SK-MEL-5 (cell line): ENCODE measurements at regions not wholly inside any gene's neighbourhood (a gene's known extent, or its start where the extent isn't known, plus 50 kb on each side); places are given as distances from the start of the nearest gene placed in this dataset.
"Not testable (repeated sequence)": the region's sequence is repeated elsewhere in the genome, so short reads cannot be mapped to it uniquely, and the experiment has no call there.

Source experiments
- DNase-seq: peaks from one replicate; pipeline ENCODE4 v3.0.0-alpha.2; 2016; ENCODE audit warnings: low read depth, low spot score
- in situ Hi-C: cut with HindIII; loops from 2 replicates; pipeline ENCODE4 v1.10.0; 2016; ENCODE audit warnings: low sequenced_read_pairs, high pct_unique_total_duplicates, low pct_unique_long_range_greater_than_20kb

GRCh38 chr4:38461342-38461741, 202.7 kb upstream of the KLF3 start:
- in situ Hi-C loops, result no loop called here
- peak; percentile 14 for DNase-seq

GRCh38 chr4:38462367-38463055, 201.5 kb upstream of the KLF3 start:
- in situ Hi-C loops, result no loop called here
- no peak for DNase-seq

- DNase-seq, result no peak
- in situ Hi-C loops, result no loop called here
These were observed 200.6 kb upstream of the KLF3 start for GRCh38 chr4:38463268-38463958.

DNA sequence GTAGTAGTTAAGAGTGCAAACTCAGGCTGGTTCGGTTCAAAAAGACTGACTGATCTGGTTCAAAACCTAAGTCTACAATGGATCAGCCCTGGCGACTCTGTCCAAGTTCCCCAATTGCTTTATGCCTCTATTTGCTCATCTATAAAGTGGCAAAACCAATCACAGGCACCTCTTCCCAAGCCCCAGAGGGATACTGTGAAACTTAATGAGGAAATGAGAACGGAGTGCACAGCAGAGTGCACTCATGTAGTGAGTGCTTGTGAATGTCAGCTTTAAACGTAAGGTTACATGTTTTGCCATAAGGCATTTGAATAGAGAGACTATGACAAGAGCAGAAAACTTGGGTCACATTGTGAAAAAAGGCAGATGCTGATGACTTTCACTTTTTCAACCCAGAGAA, 199.7 kb upstream of the KLF3 start:
- in situ Hi-C loops, result no loop called here

GRCh38 chr4:38466401-38466800, 197.6 kb upstream of the KLF3 start:
- no peak for DNase-seq
- in situ Hi-C loops, result no loop called here

More for the DNA sequence above, 199.7 kb upstream of the KLF3 start:
- DNase-seq, result no peak

GRCh38 chr4:38467296-38467695, 196.7 kb upstream of the KLF3 start:
- DNase-seq, result no peak
- in situ Hi-C loops, result no loop called here

DNA sequence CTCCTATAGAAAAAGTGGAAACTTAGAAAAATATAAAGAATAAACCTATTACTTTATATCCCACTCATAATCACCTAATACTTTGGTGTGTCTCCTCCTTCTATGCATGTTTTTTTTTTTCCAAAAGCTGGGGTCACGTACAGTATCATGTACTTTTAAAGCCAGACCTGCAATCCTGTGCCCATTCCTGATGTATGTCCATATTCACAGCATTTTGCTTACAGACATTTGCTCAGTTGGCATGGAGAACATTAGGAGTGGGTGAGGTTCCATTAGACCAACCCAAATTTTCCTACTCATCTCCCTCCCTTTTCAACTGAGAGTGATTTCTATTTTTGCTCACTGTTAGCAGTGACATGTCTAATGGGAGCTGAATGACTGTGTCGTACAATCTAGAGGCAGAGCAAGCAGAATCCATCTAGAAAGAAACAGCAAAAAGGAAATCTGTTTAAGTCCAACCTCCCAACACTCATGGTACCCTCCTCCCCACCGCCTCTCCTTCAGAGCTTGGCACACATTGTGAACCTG, 195.6 kb upstream of the KLF3 start:
- in situ Hi-C loops, result no loop called here

GRCh38 chr4:38469410-38469809, 194.6 kb upstream of the KLF3 start:
- DNase-seq, result no peak
- in situ Hi-C loops, result no loop called here

More for the DNA sequence above, 195.6 kb upstream of the KLF3 start:
- DNase-seq, result no peak

DNA sequence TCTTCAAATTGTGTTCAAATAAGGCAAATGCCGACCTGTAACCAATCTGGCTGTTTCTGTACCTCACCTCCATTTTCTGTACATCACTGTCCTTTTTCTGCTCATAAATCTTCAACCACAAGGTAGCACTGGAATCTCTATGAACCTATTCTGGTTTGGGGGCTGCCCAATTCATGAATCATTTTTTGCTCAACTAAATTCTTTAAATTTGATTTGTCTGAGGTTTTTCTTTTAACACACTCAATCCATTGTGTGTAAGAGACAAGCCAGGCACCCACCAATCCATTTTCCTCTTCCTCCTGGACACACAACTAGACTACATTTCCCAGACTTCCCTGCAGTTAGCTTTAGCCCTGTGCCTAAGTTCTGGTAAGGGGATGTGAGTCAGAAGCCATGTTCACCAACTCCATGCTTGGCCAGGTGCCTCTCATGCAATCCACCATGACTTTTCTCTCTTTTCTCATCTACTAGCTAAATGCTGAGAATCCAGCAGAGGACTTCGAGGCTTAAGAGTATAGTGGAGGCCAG, 193.2 kb upstream of the KLF3 start:
- no peak for DNase-seq
- in situ Hi-C loops, result no loop called here

DNA sequence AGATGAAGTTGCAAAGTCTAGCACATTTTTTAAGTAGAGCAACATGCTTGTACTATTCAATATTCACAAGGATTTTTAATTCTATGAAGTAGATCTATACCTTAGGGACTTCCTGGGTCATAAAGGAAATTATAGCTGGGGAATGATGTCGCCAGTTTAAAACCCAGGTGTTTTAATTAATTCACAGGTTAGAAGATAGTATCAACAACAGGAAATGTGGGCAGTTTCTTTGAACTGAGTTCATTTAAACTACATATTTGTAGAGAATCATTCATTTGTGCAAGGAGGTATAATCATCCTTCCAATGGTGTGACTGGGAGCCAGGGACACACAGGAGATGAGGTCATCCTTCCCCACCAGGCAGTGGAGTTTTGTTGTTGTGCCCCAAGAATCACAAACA, 181.3 kb upstream of the KLF3 start:
- in situ Hi-C loops, result no loop called here

GRCh38 chr4:38483628-38484027, 180.4 kb upstream of the KLF3 start:
- in situ Hi-C loops, DNase-seq: not testable (repeated sequence)

More for the DNA sequence above, 181.3 kb upstream of the KLF3 start:
- DNase-seq, result no peak

- DNase-seq, result peak; percentile 18
- in situ Hi-C loops, result no loop called here
These were observed 174.8 kb upstream of the KLF3 start for GRCh38 chr4:38489011-38489861.

DNA sequence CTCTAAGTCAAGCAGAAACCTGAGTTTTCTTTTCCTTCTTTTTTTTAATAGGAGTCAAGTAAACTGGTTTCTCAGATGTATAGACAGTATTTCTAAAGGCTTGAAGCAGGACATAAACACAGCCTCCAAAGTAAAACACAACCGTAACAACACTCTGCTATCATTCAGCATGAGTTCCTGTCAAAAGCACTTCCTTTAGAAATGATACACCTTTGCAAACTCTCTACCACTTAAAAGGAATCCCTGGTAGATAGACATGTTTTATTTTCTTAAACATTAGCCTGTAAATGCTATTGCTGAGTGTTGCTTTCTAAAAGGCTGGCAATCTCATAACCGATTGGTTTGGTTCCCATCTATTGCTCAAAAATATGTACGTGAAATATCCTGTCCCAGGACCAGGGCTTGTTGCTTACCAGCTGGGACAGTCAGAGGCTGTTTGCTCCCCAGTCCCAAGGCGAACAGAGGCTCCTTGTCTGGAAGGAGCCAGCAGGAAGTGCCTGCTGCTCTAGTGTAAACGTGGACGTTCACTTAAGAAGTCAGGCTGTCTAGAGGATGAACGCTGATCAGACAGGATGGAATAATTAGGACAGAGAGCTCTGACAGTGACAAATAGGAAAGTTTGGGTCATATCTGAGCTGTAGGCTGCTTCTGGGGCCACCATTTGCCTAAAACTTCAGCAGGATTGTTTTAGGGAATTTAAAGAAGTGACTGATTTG, 173.9 kb upstream of the KLF3 start:
- DNase-seq, result peak; percentile 94
- in situ Hi-C loops, result no loop called here

- DNase-seq, result peak; percentile 2
- in situ Hi-C loops, result no loop called here
These were observed 173.1 kb upstream of the KLF3 start for GRCh38 chr4:38490753-38491446.

DNA sequence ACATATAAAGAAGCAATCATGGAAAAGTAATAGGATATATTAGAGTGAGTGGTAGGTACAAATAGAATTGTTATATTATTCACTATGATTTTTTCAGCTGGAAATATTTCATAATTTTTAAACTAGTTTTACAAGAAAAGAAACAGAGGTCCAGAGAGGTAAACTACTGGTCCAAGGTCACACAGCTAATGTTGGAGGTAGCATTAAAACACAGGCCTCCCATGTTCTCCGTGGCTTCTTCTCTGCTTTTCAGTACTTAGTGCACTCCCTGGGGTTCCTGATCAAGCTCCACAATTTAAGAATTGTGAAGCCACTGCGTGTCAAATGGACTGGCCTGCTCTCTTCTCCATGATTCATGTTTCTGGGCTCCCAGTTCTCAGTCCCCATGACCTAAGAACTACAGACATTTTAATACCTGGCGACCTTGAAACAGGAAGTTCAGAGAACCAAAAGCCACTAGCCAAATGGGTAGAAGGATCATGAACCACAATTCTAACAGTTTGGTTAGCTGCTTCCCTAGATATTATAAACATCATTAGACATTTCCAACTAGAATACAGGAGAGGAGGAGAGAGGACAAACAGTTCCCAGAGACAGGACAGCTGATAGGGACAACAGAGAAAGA, 172.0 kb upstream of the KLF3 start:
- no peak for DNase-seq
- in situ Hi-C loops, result no loop called here

DNA sequence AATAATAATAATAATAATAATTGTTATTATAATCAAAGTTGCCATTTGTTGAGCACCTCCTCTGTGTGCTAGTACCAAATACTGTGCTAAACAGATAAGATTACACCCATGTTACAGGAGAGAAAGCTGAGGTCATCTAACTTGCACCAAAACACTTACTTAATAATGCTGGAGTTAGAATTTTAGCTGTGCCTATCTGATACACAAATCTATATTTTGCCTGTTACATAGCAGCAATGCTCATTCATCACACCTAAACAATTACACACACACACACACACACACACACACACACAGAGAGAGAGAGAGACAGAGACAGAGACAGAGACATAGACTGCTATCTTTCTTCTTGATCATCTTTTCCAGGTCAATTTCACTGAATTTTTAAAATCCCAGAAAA, 170.9 kb upstream of the KLF3 start:
- DNase-seq, result no peak
- in situ Hi-C loops, result no loop called here
